ENCODE measurements at regions not wholly inside any gene's neighbourhood (a gene's known extent, or its start where the extent isn't known, plus 50 kb on each side); places are given as distances from the start of the nearest gene placed in this dataset.

DNA sequence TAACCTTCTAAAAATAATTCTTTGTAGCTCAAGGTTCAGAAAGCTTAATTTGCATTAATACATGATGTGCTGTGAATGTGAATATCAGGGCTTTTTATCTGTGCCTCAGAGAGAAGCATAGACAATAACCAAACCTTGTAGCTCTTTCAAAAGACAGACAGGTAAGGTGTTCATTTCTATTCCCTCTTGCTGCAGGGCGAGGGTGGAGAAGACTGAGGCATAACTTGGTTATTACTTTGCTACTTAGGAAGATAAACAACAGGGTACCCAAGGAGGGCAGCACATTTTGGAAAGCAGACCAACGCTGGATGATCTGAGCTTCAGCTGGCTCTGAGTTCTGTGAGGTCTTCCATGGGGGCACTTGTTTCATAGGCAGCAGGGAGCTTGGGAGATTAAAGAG is 408.6 kb upstream of the RARB start:
- Histone ChIP-seq H4K20me1 (ENCODE audit: insufficient read depth, low read length) (no peaks in the 10 kb centered on the region), H2BK120ac (ENCODE audit: low read depth, low read length) (no peak overlapping the region), H3K27me3 (ENCODE audit: control insufficient read depth, insufficient read depth, low read length) (no peaks in the 10 kb centered on the region), H3K56ac (ENCODE audit: extremely low read depth, insufficient read depth, low read length) (no peak overlapping the region), H2BK20ac (ENCODE audit: low read depth, low read length) (no peak overlapping the region), H3K4me3 (ENCODE audit: insufficient read depth, low read depth, low read length) (no peak overlapping the region), H3K4me2 (ENCODE audit: low read depth, low read length) (no peak overlapping the region), H2AK5ac (ENCODE audit: low read depth, low read length) (no peak overlapping the region), H3K9me1 (ENCODE audit: insufficient read depth, low read length) (no peaks in the 10 kb centered on the region), H3K23ac (ENCODE audit: low read depth, low read length) (no peak overlapping the region), H3K18ac (ENCODE audit: low read depth, low read length) (no peak overlapping the region), H2AK9ac (replicated peaks; ENCODE audit: low read depth, low read length, poor library complexity) (no peak overlapping the region), H3K79me1 (ENCODE audit: low read depth in 1 of 2, low read length in 2 of 2) (no peaks in the 10 kb centered on the region), H2BK15ac (ENCODE audit: low read depth, low read length) (no peak overlapping the region), H3K9ac (ENCODE audit: low read depth, low read length) (no peak overlapping the region), H3K36me3 (ENCODE audit: control insufficient read depth, insufficient read depth, low read length) (no peaks in the 10 kb centered on the region), H3K4ac (ENCODE audit: low read depth, low read length) (no peak overlapping the region), H3K14ac (replicated peaks; ENCODE audit: low read depth, low read length) (no peak overlapping the region), H4K91ac (ENCODE audit: insufficient read depth, low read depth, low read length) (no peak overlapping the region), H4K8ac (ENCODE audit: low read depth in 2 of 2, low read length in 2 of 2) (no peak overlapping the region), H2BK5ac (ENCODE audit: low read depth, low read length, poor library complexity, severe bottlenecking) (no peak overlapping the region), H2AFZ (replicated peaks; ENCODE audit: low read length, poor library complexity) (no peak overlapping the region), H3K27ac (ENCODE audit: insufficient read depth, low read length) (no peak overlapping the region), H3K9me3 (ENCODE audit: control insufficient read depth, insufficient read depth, low read length) (no peaks in the 10 kb centered on the region), H3K4me1 (ENCODE audit: control insufficient read depth, insufficient read depth, low read length) (no peaks in the 10 kb centered on the region), H4K5ac (ENCODE audit: low read depth, low read length) (no peak overlapping the region)
- ChIA-PET CTCF (interaction anchor here (0.6 kb wide), 1 partner anchor 345 kb away, joined by 3 read pairs; no protein-coding TSS in a partner anchor), POLR2A (ENCODE audit: unreplicated experiment) (no interaction called here)
- whole genome bisulfite sequencing, 2 experiments (ENCODE audit: extremely low coverage in 2 of 2, insufficient read length in 1 of 2), result no CpG with 5 or more reads among the region's 2 CpGs
- ATAC-seq (ENCODE audit: low read depth), result no peak
- no peak for DNase-seq
- in situ Hi-C loops (cut with MboI; ENCODE audit: low sequenced_read_pairs) (no loop called here), dilution Hi-C loops (cut with HindIII; ENCODE audit: low sequenced_read_pairs, unreplicated experiment) (no loop called here), intact Hi-C loops (cut with micrococcal nuclease) (no loop called here)
- no TSS peak for BruUV-seq (replicated peaks)
- TF ChIP-seq CHD1 (IDR thresholded peaks at IDR 0.05; ENCODE audit: low read depth, low read length) (no peak), CEBPB (IDR thresholded peaks at IDR 0.05; ENCODE audit: low read depth, low read length) (no peak), RAD21 (IDR thresholded peaks at IDR 0.05; ENCODE audit: low read length) (no peak), MXI1 (IDR thresholded peaks at IDR 0.05; ENCODE audit: borderline replicate concordance, low read depth, low read length) (no peak), MAFK (IDR thresholded peaks at IDR 0.05; ENCODE audit: low read depth, low read length) (no peak), BHLHE40 (IDR thresholded peaks at IDR 0.05; ENCODE audit: low read depth, low read length) (no peak)
